Neural progenitor cell (in vitro differentiated cells): ENCODE measurements at regions not wholly inside any gene's neighbourhood (a gene's known extent, or its start where the extent isn't known, plus 50 kb on each side); places are given as distances from the start of the nearest gene placed in this dataset.

Experiments
- DNase-seq: peaks from one replicate; pipeline ENCODE4 v3.0.0-alpha.2; 2016; ENCODE audit warnings: low spot score
- H2AFZ ChIP-seq: fragments of 200-600 bp; sonication (generic); replicated peaks from 2 replicates; pipeline ENCODE4 v1.6.1; 2016; ENCODE audit warnings: antibody characterized with exemption
- H3F3A ChIP-seq: fragments of 200-600 bp; sonication (generic); 2 replicates; pipeline ENCODE4 v1.6.1; 2016; ENCODE audit warnings: antibody characterized with exemption, low read depth
- H3K27ac ChIP-seq: fragments of 200-600 bp; sonication (generic); 2 replicates; pipeline ENCODE4 v1.5.1; 2016; ENCODE audit warnings: mild to moderate bottlenecking
- H3K27me3 ChIP-seq: fragments of 200-600 bp; sonication (generic); 2 replicates; pipeline ENCODE4 v1.6.1; 2016; ENCODE audit warnings: mild to moderate bottlenecking, moderate library complexity
- H3K36me3 ChIP-seq: fragments of 200-600 bp; sonication (generic); 2 replicates; pipeline ENCODE4 v1.5.1; 2016
- H3K4me1 ChIP-seq: fragments of 200-600 bp; sonication (generic); 2 replicates; pipeline ENCODE4 v1.6.1; 2016; ENCODE audit warnings: mixed run types
- H3K4me2 ChIP-seq: fragments of 200-600 bp; sonication (generic); 2 replicates; pipeline ENCODE4 v1.6.1; 2016
- H3K4me3 ChIP-seq: fragments of 200-600 bp; sonication (generic); 2 replicates; pipeline ENCODE4 v1.5.1; 2016
- H3K79me2 ChIP-seq: fragments of 200-600 bp; sonication (generic); 2 replicates; pipeline ENCODE4 v1.6.1; 2016; ENCODE audit warnings: low read depth
- H3K9ac ChIP-seq: fragments of 200-600 bp; sonication (generic); 2 replicates; pipeline ENCODE4 v1.6.1; 2016
- H3K9me3 ChIP-seq: fragments of 200-600 bp; sonication (generic); 2 replicates; pipeline ENCODE4 v1.5.1; 2016; ENCODE audit warnings: low read depth
- H4K20me1 ChIP-seq: fragments of 200-600 bp; sonication (generic); 2 replicates; pipeline ENCODE4 v1.6.1; 2016; ENCODE audit warnings: low read depth
- H3K27ac Mint-ChIP-seq: 3 replicates; pipeline ENCODE4 v1.8.0; 2021; ENCODE audit warnings: mixed read lengths
- H3K27me3 Mint-ChIP-seq: 2 replicates; pipeline ENCODE4 v1.8.0; 2022; ENCODE audit warnings: low read depth, mild to moderate bottlenecking, inconsistent platforms, moderate library complexity, mixed read lengths; ENCODE audit not compliant: insufficient read depth
- H3K36me3 Mint-ChIP-seq: 3 replicates; pipeline ENCODE4 v1.8.0; 2021; ENCODE audit warnings: mixed read lengths
- H3K4me1 Mint-ChIP-seq: 3 replicates; pipeline ENCODE4 v1.8.0; 2021; ENCODE audit warnings: mixed read lengths
- H3K4me3 Mint-ChIP-seq: 3 replicates; pipeline ENCODE4 v1.8.0; 2021; ENCODE audit warnings: mild to moderate bottlenecking, moderate library complexity, mixed read lengths
- H3K9me3 Mint-ChIP-seq: 3 replicates; pipeline ENCODE4 v1.8.0; 2020; ENCODE audit warnings: mixed read lengths
- EZH2 ChIP-seq: fragments of 200-600 bp; sonication (generic); IDR thresholded peaks from 2 replicates; pipeline ENCODE4 v1.6.1; 2017; ENCODE audit warnings: antibody characterized with exemption, mild to moderate bottlenecking, moderate library complexity
- EZH2phosphoT487 ChIP-seq: fragments of 200-600 bp; sonication (generic); IDR thresholded peaks from 2 replicates; pipeline ENCODE4 v1.6.1; 2017; ENCODE audit warnings: antibody characterized with exemption
- TF ChIP-seq, protein P1 (sequence below): fragments of 200-600 bp; sonication (generic); IDR thresholded peaks from 2 replicates; pipeline ENCODE4 v1.5.1; 2017; ENCODE audit warnings: antibody characterized with exemption, mild to moderate bottlenecking

DNA sequence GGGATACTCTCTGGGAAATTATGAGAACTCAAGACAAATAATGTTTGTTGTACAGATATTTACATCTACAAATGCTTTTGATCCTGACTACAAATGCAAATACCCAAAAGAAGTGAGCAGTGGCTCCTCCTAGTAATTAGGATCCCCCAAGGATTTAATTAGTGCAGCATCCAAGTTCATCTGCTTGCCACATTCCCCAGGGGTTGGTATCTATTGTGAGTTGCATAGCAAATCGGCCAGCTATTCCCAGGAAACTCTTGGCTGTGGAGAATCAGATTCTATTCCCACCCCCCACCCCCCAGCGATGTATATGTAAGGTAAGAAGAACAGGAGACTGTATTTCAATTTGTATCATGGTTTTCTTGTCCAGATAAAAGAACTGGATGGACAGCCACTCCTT lies 725.1 kb upstream of the CDH7 start:
- DNase-seq = no peak
- Mint-ChIP-seq H3K4me3 (no peak overlapping the region), H3K9me3 (no peaks in the 10 kb centered on the region), H3K4me1 (no peaks in the 10 kb centered on the region), H3K36me3 (no peaks in the 10 kb centered on the region), H3K27ac (no peak overlapping the region), H3K27me3 (no peaks in the 10 kb centered on the region)
- no peaks in the 10 kb centered on the region for H3K4me1 ChIP-seq
- no peak overlapping the region for H3K4me2 ChIP-seq
- no peaks in the 10 kb centered on the region for H3F3A ChIP-seq
- H2AFZ ChIP-seq = no peak overlapping the region
- H3K4me3 ChIP-seq = no peak overlapping the region
- H3K27ac ChIP-seq = no peak overlapping the region
- no peaks in the 10 kb centered on the region for H3K36me3 ChIP-seq
- H3K79me2 ChIP-seq = no peaks in the 10 kb centered on the region
- no peaks in the 10 kb centered on the region for H3K9me3 ChIP-seq
- H3K9ac ChIP-seq = no peak overlapping the region
- no peaks in the 10 kb centered on the region for H4K20me1 ChIP-seq
- no peaks in the 10 kb centered on the region for H3K27me3 ChIP-seq
- TF ChIP-seq, protein P1, sequence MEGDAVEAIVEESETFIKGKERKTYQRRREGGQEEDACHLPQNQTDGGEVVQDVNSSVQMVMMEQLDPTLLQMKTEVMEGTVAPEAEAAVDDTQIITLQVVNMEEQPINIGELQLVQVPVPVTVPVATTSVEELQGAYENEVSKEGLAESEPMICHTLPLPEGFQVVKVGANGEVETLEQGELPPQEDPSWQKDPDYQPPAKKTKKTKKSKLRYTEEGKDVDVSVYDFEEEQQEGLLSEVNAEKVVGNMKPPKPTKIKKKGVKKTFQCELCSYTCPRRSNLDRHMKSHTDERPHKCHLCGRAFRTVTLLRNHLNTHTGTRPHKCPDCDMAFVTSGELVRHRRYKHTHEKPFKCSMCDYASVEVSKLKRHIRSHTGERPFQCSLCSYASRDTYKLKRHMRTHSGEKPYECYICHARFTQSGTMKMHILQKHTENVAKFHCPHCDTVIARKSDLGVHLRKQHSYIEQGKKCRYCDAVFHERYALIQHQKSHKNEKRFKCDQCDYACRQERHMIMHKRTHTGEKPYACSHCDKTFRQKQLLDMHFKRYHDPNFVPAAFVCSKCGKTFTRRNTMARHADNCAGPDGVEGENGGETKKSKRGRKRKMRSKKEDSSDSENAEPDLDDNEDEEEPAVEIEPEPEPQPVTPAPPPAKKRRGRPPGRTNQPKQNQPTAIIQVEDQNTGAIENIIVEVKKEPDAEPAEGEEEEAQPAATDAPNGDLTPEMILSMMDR = no peak
- no peak for TF ChIP-seq EZH2
- no peak for TF ChIP-seq EZH2phosphoT487

DNA sequence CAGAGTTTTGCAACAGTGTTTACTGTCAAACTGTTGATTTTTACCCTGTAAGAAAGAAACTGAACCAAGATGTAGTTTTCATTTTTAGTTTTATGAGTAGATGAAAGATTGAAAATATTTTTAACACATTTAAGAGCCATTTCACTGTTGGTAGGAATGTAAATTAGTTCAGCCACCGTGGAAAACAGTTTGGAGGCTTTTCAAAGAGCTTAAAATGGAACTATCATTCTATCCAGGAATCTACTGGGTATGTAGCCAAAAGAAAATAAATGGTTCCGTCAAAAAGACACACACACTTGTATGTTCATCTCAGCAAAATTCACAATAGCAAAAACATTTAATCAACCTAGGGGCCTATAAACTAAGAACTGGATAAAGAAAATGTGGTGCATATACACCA lies 729.8 kb upstream of the CDH7 start:
- H3K4me1 Mint-ChIP-seq = no peaks in the 10 kb centered on the region
- Histone ChIP-seq H4K20me1 (no peaks in the 10 kb centered on the region), H3K9me3 (no peaks in the 10 kb centered on the region), H3K36me3 (no peaks in the 10 kb centered on the region), H2AFZ (no peak overlapping the region), H3K4me2 (no peak overlapping the region), H3F3A (no peaks in the 10 kb centered on the region), H3K9ac (no peak overlapping the region), H3K27ac (no peak overlapping the region), H3K4me1 (no peaks in the 10 kb centered on the region), H3K79me2 (no peaks in the 10 kb centered on the region), H3K27me3 (no peaks in the 10 kb centered on the region), H3K4me3 (no peak overlapping the region)
- H3K27me3 Mint-ChIP-seq = no peaks in the 10 kb centered on the region
- no peak overlapping the region for H3K27ac Mint-ChIP-seq
- H3K36me3 Mint-ChIP-seq = no peaks in the 10 kb centered on the region
- TF ChIP-seq EZH2phosphoT487 = no peak
- TF ChIP-seq, protein P1 = no peak
- no peak overlapping the region for H3K4me3 Mint-ChIP-seq
- H3K9me3 Mint-ChIP-seq = no peaks in the 10 kb centered on the region
- DNase-seq = no peak

DNA sequence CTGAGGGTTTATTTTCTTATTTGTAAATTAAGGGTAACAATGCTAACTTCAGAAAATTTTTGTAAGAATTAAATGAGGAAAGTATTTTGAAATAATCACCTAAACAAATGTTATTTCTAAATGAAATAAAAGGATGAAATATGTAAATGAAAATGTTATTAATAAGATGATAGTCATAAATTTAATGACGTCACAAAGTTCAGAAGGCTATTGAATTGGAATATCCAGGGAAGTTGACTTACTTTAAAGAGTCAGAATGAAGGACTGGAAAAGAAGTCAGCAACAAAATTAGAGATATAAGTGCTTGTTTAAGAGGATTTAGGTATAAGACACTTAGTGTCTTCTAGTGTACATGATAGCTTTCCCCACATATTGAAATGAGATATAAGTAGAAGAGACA lies 732.6 kb upstream of the CDH7 start:
- Histone ChIP-seq H3K36me3 (no peaks in the 10 kb centered on the region), H3K9ac (no peak overlapping the region), H3K4me3 (no peak overlapping the region), H4K20me1 (no peaks in the 10 kb centered on the region), H3K4me1 (no peaks in the 10 kb centered on the region), H3K27ac (no peak overlapping the region), H2AFZ (no peak overlapping the region), H3K27me3 (no peaks in the 10 kb centered on the region), H3K79me2 (no peaks in the 10 kb centered on the region), H3F3A (no peaks in the 10 kb centered on the region), H3K4me2 (no peak overlapping the region), H3K9me3 (no peaks in the 10 kb centered on the region)
- no peaks in the 10 kb centered on the region for H3K36me3 Mint-ChIP-seq
- no peak overlapping the region for H3K27ac Mint-ChIP-seq
- no peaks in the 10 kb centered on the region for H3K27me3 Mint-ChIP-seq
- no peaks in the 10 kb centered on the region for H3K9me3 Mint-ChIP-seq
- no peak for TF ChIP-seq EZH2phosphoT487
- TF ChIP-seq EZH2 = no peak
- TF ChIP-seq, protein P1 = no peak
- H3K4me1 Mint-ChIP-seq = no peaks in the 10 kb centered on the region
- no peak overlapping the region for H3K4me3 Mint-ChIP-seq
- no peak for DNase-seq

DNA sequence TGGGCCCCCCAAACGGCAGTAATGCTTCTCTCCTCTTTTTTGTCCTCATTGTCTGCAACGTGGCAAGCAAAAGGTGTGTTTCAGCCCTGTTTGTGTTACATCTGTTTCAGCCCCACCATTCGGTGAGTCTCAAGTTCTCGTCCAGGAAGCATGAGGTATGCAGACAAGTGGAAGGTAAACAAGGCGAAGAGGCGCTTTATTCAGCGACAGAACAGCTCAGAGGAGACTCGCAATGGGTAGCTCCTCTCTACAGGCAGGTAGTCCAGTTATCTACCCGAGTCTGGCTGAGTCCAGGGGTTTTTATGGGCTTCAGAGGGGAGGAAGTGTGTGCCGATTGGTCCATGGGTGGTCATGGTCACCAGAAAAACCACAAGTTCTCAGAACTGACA lies 733.4 kb upstream of the CDH7 start:
- H3K27ac Mint-ChIP-seq = no peak overlapping the region
- TF ChIP-seq EZH2phosphoT487 (no peak), EZH2 (no peak)
- TF ChIP-seq, protein P1 = no peak
- DNase-seq = no peak
- H3F3A ChIP-seq = no peaks in the 10 kb centered on the region
- no peak overlapping the region for H2AFZ ChIP-seq
- H3K4me3 ChIP-seq = no peak overlapping the region
- no peak overlapping the region for H3K27ac ChIP-seq
- no peaks in the 10 kb centered on the region for H3K4me1 ChIP-seq
- H3K79me2 ChIP-seq = no peaks in the 10 kb centered on the region
- no peaks in the 10 kb centered on the region for H3K36me3 Mint-ChIP-seq
- no peaks in the 10 kb centered on the region for H3K9me3 ChIP-seq
- H3K27me3 Mint-ChIP-seq = no peaks in the 10 kb centered on the region
- no peaks in the 10 kb centered on the region for H3K9me3 Mint-ChIP-seq
- no peaks in the 10 kb centered on the region for H4K20me1 ChIP-seq
- H3K4me3 Mint-ChIP-seq = no peak overlapping the region
- no peak overlapping the region for H3K4me2 ChIP-seq
- H3K9ac ChIP-seq = no peak overlapping the region
- H3K4me1 Mint-ChIP-seq = no peaks in the 10 kb centered on the region
- no peaks in the 10 kb centered on the region for H3K36me3 ChIP-seq
- no peaks in the 10 kb centered on the region for H3K27me3 ChIP-seq
